Esophagus squamous epithelium (tissue), 5 donors: ENCODE measurements at regions not wholly inside any gene's neighbourhood (a gene's known extent, or its start where the extent isn't known, plus 50 kb on each side); places are given as distances from the start of the nearest gene placed in this dataset.

Experiments used
- DNase-seq: peaks from one replicate; lab custom pipeline; 2025; lab: John Stamatoyannopoulos, UW
- H3K27ac ChIP-seq, 4 donors: fragments of 200-600 bp; sonication (generic); one replicate each; pipeline ENCODE4 v1.5.1; 2016 to 2019; ENCODE audit warnings: mild to moderate bottlenecking in 1 of 4
- H3K27me3 ChIP-seq, 4 donors: fragments of 200-600 bp; sonication (generic); 1 replicate in 3 of 4; 2 replicates in 1 of 4; pipeline versions ENCODE4 v1.5.1 to v1.6.0; 2017 to 2021; ENCODE audit warnings: antibody characterized with exemption in 1 of 4
- H3K36me3 ChIP-seq, 3 donors: fragments of 200-600 bp; sonication (generic); one replicate each; pipeline ENCODE4 v1.5.1; 2016 to 2019
- H3K4me1 ChIP-seq, 3 donors: fragments of 200-600 bp; sonication (generic); one replicate each; pipeline ENCODE4 v1.5.1; 2017 to 2019
- H3K4me3 ChIP-seq, 4 donors: fragments of 200-600 bp; sonication (generic); 1 replicate in 3 of 4; 2 replicates in 1 of 4; pipeline ENCODE4 v1.5.1; 2016 to 2019; ENCODE audit warnings: mild to moderate bottlenecking in 2 of 4, moderate library complexity in 1 of 4
- H3K9me3 ChIP-seq, 3 donors: fragments of 200-600 bp; sonication (generic); one replicate each; pipeline ENCODE4 v1.5.1; 2016 to 2019
- POLR2A ChIP-seq, 4 donors: fragments of 450-650 bp; IDR thresholded peaks; one replicate each; pipeline ENCODE4 v1.6.1; 2017; ENCODE audit warnings: antibody characterized with exemption in 4 of 4, mild to moderate bottlenecking in 4 of 4, moderate library complexity in 3 of 4
- WGBS, 2 donors: methylation state at CpG; one replicate each; pipeline ENCODE4 v1.1.5; 2018; 5-methylcytosine and 5-hydroxymethylcytosine counted together
- intact Hi-C: fragments of 100-400 bp; cut with DNase I; formaldehyde crosslinking; loops from one replicate; pipeline ENCODE4 v1.15.0; 2022
- TF ChIP-seq, protein P1 (sequence below), 6 experiments: fragments of 450-650 bp in 4 of 6; fragments of 200-600 bp in 2 of 6; sonication (generic) in 2 of 6; IDR thresholded peaks; one replicate each; pipeline ENCODE4 v1.5.1; 2016 to 2019; ENCODE audit warnings: antibody characterized with exemption in 6 of 6, mild to moderate bottlenecking in 4 of 6, moderate library complexity in 4 of 6
- donor health status: DM: yes; HTN: yes; CAD: no.

DNA sequence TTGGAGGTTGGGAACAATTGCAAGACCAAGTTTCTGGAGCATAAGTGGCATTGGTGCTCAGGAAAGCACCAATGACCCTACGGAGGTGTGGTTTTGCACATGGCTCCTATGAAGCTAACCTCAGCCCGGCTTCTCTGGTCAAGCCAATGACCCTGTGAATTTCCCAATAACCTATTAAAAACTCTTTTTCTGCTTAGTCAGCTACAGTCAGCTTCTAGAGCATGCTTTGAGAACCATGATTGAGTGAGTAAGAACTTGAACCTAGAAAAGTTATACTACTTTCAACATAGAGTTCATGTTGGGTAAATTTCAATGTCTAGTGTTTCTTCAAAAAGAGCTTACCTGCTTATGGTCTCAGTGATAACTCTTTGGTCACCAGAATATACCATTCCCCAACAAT lies 163.2 kb downstream of the RSL24D1 start:
- Histone ChIP-seq H3K36me3 (no peaks in the 10 kb centered on the region), H3K27me3 (no peaks in the 10 kb centered on the region), H3K4me3 (no peak overlapping the region), H3K4me1 (no peaks in the 10 kb centered on the region), H3K27ac (no peak overlapping the region), H3K9me3 (no peaks in the 10 kb centered on the region)
- TF ChIP-seq POLR2A (IDR thresholded peaks at IDR 0.05) = no peak
- 80 to 96% methylated on average over 2 of the region's 2 CpGs for WGBS, 2 donors
- intact Hi-C loops = no loop called here
- DNase-seq = no peak

DNA sequence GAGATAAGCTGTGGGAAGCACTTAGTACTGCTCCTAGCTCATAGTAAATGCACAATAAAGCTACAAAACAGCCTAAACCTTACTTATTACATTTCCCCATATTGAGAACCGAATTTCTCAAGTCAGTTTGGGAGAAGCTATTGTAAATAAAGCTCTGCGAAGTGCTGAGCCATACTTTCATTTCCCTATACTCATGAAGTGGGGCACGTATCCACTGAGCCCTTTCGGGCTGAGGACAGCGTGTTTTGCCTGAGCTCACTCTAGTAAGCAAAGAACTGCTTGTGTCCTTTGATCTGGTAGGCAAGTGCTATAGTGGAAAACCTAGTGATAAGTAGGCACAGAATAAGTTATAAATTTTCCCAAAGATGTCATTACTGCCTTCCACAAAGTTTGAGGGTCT lies 165.0 kb downstream of the RSL24D1 start:
- Histone ChIP-seq H3K27ac (no peak overlapping the region), H3K4me1 (no peaks in the 10 kb centered on the region), H3K36me3 (no peaks in the 10 kb centered on the region), H3K27me3 (no peaks in the 10 kb centered on the region), H3K4me3 (no peak overlapping the region), H3K9me3 (no peaks in the 10 kb centered on the region)
- TF ChIP-seq, protein P1, sequence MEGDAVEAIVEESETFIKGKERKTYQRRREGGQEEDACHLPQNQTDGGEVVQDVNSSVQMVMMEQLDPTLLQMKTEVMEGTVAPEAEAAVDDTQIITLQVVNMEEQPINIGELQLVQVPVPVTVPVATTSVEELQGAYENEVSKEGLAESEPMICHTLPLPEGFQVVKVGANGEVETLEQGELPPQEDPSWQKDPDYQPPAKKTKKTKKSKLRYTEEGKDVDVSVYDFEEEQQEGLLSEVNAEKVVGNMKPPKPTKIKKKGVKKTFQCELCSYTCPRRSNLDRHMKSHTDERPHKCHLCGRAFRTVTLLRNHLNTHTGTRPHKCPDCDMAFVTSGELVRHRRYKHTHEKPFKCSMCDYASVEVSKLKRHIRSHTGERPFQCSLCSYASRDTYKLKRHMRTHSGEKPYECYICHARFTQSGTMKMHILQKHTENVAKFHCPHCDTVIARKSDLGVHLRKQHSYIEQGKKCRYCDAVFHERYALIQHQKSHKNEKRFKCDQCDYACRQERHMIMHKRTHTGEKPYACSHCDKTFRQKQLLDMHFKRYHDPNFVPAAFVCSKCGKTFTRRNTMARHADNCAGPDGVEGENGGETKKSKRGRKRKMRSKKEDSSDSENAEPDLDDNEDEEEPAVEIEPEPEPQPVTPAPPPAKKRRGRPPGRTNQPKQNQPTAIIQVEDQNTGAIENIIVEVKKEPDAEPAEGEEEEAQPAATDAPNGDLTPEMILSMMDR (IDR thresholded peaks at IDR 0.05) = no peak
- no peak for TF ChIP-seq POLR2A (IDR thresholded peaks at IDR 0.05)
- WGBS, 2 donors = 54 to 70% methylated on average over 5 of the region's 5 CpGs
- intact Hi-C loops = no loop called here
- no peak for DNase-seq

DNA sequence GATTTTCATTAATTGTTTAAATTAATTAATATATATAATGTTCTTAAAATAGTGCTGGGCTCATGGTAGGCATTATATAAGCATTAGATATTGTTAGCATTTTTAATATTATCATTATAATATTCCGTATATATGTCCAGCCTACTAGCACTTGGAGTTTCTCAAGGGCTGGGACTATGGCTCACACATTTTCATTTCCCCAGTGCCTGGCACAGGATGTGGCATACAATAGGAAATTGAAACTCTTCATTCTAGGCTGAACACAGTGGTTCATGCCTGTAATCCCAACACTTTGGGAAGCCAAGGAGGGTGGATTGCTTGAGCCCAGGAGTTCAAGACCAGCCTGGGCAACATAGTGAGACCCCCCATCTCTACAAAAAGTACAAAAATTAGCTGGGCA lies 170.4 kb downstream of the RSL24D1 start:
- Histone ChIP-seq H3K9me3 (no peaks in the 10 kb centered on the region), H3K4me3 (no peak overlapping the region), H3K36me3 (no peaks in the 10 kb centered on the region), H3K4me1 (no peaks in the 10 kb centered on the region), H3K27me3 (no peaks in the 10 kb centered on the region), H3K27ac (no peak overlapping the region)
- DNase-seq = no peak
- intact Hi-C loops = no loop called here
- no peak for TF ChIP-seq POLR2A (IDR thresholded peaks at IDR 0.05)
- TF ChIP-seq, protein P1 (IDR thresholded peaks at IDR 0.05) = no peak
- WGBS, 2 donors = 83 to 95% methylated on average over 1 of the region's 1 CpG

DNA sequence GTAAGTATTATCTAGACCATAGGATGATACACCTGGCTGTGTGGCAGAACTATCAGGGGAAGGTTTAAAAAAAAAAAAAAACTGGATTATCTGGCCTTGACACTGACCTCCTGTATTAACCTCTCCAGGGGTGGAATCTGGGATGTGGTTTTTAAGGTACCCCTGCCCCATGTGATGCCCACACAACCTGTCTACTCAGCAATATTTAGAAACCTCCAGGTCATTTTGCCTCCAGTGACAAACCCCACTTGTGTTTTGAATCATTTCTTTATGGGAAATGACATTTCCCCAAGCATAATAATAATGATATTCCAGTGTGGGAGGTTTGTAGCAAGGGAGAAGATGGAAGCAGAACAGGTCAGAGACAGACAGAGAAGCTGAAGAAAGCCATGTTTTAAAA lies 179.1 kb downstream of the RSL24D1 start:
- H3K9me3 ChIP-seq = peaks cover 0 to 6% (median 0%) of the 10 kb centered on the region in 3 donors
- no peaks in the 10 kb centered on the region for H3K36me3 ChIP-seq
- no peak overlapping the region for H3K27ac ChIP-seq
- DNase-seq = no peak
- H3K4me3 ChIP-seq = no peak overlapping the region
- no peaks in the 10 kb centered on the region for H3K27me3 ChIP-seq
- no peak for TF ChIP-seq POLR2A (IDR thresholded peaks at IDR 0.05)
- TF ChIP-seq, protein P1 (IDR thresholded peaks at IDR 0.05) = no peak
- no peaks in the 10 kb centered on the region for H3K4me1 ChIP-seq
- intact Hi-C loops = no loop called here

DNA sequence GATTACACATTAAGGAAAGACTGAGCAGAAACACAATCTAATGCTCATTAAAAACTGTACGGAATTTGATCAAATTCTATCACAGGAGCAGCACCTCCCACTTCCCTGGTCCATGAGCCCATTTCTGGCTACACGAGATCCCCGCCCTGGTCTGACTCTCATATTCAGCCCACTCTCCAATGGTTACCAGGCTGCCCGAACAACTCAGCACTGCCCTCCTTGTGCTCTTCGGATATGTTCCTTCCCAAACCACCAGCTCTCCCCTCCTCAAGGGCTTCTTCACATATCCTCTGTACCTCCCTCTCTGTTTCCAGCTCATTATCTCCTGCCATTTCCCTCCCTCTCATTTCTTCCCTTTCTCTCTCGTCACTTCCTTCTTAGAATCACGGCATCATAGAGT lies 180.5 kb downstream of the RSL24D1 start:
- H3K4me3 ChIP-seq = no peak overlapping the region
- intact Hi-C loops = no loop called here

More for the DNA sequence above, 180.5 kb downstream of the RSL24D1 start:
- H3K9me3 ChIP-seq = peaks cover 0 to 7% (median 0%) of the 10 kb centered on the region in 3 donors
- H3K36me3 ChIP-seq = no peaks in the 10 kb centered on the region
- no peaks in the 10 kb centered on the region for H3K4me1 ChIP-seq
- no peak overlapping the region for H3K27ac ChIP-seq
- TF ChIP-seq POLR2A (IDR thresholded peaks at IDR 0.05) = no peak
- TF ChIP-seq, protein P1 (IDR thresholded peaks at IDR 0.05) = no peak
- 72 to 73% methylated on average over 7 of the region's 7 CpGs for WGBS, 2 donors
- no peak for DNase-seq
- no peaks in the 10 kb centered on the region for H3K27me3 ChIP-seq
